Liver (tissue), 3 donors: ENCODE measurements at regions not wholly inside any gene's neighbourhood (a gene's known extent, or its start where the extent isn't known, plus 50 kb on each side); places are given as distances from the start of the nearest gene placed in this dataset.

Source experiments
- CTCF ChIP-seq: fragments of 150-350 bp; IDR thresholded peaks from 2 replicates; pipeline ENCODE4 v1.5.1; 2017; ENCODE audit warnings: improper control_type of control experiment, low read depth, low read length; ENCODE audit not compliant: missing input control
- REST ChIP-seq: IDR thresholded peaks from 2 replicates; pipeline ENCODE4 v1.6.1; 2016; ENCODE audit warnings: antibody characterized with exemption, mild to moderate bottlenecking
- TF ChIP-seq, protein P1 (sequence below): IDR thresholded peaks from 2 replicates; pipeline ENCODE4 v1.6.1; 2016; ENCODE audit warnings: antibody characterized with exemption
- donor health status: healthy.
- donor health status: healthy.

GRCh38 chr3:20336572-20336971, 150.6 kb upstream of the SGO1 start:
- TF ChIP-seq CTCF, result no peak
- TF ChIP-seq, protein P1, sequence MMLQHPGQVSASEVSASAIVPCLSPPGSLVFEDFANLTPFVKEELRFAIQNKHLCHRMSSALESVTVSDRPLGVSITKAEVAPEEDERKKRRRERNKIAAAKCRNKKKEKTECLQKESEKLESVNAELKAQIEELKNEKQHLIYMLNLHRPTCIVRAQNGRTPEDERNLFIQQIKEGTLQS, result no peak
- TF ChIP-seq REST, result no peak
